ENCODE measurements at regions not wholly inside any gene's neighbourhood (a gene's known extent, or its start where the extent isn't known, plus 50 kb on each side); places are given as distances from the start of the nearest gene placed in this dataset.
"Not testable (repeated sequence)": the region's sequence is repeated elsewhere in the genome, so short reads cannot be mapped to it uniquely, and the experiment has no call there.

DNA sequence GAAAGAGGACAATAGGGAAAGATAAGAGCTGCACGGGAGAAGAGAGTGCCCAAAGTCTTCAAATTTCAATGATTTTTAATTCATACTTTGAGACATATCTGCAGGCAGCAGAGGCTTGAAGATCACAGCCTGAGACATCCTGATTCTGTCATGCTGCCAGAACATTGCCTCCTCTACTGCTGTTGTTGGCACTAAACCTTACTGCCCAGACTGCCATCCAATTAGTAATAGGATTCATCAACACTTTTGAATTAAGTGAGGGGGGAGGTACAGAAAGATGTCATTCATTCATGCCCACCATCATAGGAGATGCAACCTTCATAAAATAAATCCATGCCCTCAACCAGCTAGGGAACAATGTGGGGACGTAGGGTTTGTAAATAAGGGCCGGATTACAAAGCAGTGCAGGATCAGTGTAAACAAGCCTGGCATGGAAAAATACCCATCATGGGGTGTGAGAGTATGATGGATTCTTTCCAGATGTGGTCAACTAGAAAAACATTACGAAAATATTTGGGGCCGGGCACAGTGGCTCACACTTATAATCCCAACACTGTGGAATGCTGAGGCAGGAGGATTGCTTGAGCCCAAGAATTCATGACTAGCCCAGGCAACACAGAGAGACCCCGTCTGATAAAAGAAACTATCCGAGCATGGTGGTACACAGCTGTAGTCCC lies 122.1 kb upstream of the DAPK1 start:
- H3K36me3 ChIP-seq (ENCODE audit: insufficient read depth, low read length) = no peaks in the 10 kb centered on the region
- H3K27me3 ChIP-seq (ENCODE audit: insufficient read depth, low read length) = peaks cover 2% of the 10 kb centered on the region
- no peak overlapping the region for H2AFZ ChIP-seq (ENCODE audit: low read depth, low read length)
- H3K4me1 ChIP-seq (ENCODE audit: insufficient read depth, low read length) = no peaks in the 10 kb centered on the region
- no peak overlapping the region for H3K4me3 ChIP-seq (ENCODE audit: low read length)
- no peaks in the 10 kb centered on the region for H3K9me3 ChIP-seq (ENCODE audit: low read length)

GRCh38 chr9:87378676-87379075 lies 119.0 kb upstream of the DAPK1 start:
- no peaks in the 10 kb centered on the region for H3K9me3 ChIP-seq (ENCODE audit: low read length)
- H3K4me1 ChIP-seq (ENCODE audit: insufficient read depth, low read length) = no peaks in the 10 kb centered on the region
- no peaks in the 10 kb centered on the region for H3K36me3 ChIP-seq (ENCODE audit: insufficient read depth, low read length)
- peaks cover 2% of the 10 kb centered on the region for H3K27me3 ChIP-seq (ENCODE audit: insufficient read depth, low read length)
- no peak overlapping the region for H2AFZ ChIP-seq (ENCODE audit: low read depth, low read length)
- H3K4me3 ChIP-seq (ENCODE audit: low read length) = no peak overlapping the region

- Histone ChIP-seq H3K9me3 (ENCODE audit: low read length) (no peaks in the 10 kb centered on the region), H3K27me3 (ENCODE audit: insufficient read depth, low read length) (peaks cover 2% of the 10 kb centered on the region), H3K4me1 (ENCODE audit: insufficient read depth, low read length) (no peaks in the 10 kb centered on the region), H2AFZ (ENCODE audit: low read depth, low read length) (no peak overlapping the region), H3K4me3 (ENCODE audit: low read length) (no peak overlapping the region), H3K36me3 (ENCODE audit: insufficient read depth, low read length) (no peaks in the 10 kb centered on the region)
Observed at GRCh38 chr9:87379300-87379699, 118.4 kb upstream of the DAPK1 start.

DNA sequence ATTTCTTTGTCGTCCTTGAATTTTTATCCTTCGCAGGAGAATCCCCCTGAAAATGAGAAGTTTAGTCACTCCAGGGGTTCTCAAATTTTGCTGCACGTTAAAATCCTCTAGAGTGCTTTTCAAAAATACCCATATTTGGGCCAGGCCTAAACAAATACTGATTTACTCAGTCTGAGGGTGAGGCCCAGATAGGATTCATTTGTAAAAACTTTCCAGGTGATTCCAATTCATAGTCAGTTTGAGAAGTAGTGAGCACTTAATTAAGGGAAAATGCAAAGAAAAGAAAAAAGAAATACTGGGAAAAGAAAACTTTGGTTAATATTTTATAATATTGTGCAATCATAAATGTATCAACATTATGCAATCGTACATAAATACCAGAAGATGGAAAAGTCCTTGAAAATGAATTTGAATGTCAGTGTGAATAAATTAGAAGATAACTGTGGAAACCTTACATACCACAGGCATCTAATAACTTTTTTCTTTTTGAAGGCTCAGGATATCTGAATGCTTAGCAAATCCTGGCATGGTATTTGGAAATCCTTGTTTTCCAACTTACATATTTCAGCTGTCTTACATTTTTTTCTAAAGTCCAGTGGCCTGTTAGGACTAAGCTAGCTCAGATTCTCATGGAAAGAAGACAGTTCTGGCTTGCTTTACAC lies 116.5 kb upstream of the DAPK1 start:
- H3K4me3 ChIP-seq (ENCODE audit: low read length) = no peak overlapping the region
- no peak overlapping the region for H2AFZ ChIP-seq (ENCODE audit: low read depth, low read length)
- no peaks in the 10 kb centered on the region for H3K36me3 ChIP-seq (ENCODE audit: insufficient read depth, low read length)

DNA sequence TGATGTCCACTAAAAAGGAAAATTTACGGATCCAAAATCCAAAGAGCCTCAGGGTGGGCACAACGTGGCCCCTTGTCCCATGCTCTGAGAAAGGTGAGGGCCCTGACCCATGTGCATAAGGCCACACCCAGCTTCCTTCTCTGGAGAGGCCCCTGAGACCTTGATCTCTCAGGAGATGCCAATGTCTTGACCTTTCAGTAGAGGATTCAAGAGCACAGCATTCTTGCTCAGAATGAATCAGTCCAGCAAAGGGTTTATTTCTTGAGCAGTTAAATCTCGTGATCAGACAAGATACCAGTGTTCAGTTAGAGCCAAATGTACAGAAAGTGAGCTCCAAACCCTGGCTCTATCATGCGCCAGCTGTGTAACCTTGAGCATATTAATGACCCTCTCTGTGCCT lies 115.9 kb upstream of the DAPK1 start:
- peaks cover 2% of the 10 kb centered on the region for H3K27me3 ChIP-seq (ENCODE audit: insufficient read depth, low read length)
- no peaks in the 10 kb centered on the region for H3K36me3 ChIP-seq (ENCODE audit: insufficient read depth, low read length)

More for the DNA sequence above, 116.5 kb upstream of the DAPK1 start:
- Histone ChIP-seq H3K27me3 (ENCODE audit: insufficient read depth, low read length) (peaks cover 2% of the 10 kb centered on the region), H3K9me3 (ENCODE audit: low read length) (no peaks in the 10 kb centered on the region), H3K4me1 (ENCODE audit: insufficient read depth, low read length) (no peaks in the 10 kb centered on the region)

DNA sequence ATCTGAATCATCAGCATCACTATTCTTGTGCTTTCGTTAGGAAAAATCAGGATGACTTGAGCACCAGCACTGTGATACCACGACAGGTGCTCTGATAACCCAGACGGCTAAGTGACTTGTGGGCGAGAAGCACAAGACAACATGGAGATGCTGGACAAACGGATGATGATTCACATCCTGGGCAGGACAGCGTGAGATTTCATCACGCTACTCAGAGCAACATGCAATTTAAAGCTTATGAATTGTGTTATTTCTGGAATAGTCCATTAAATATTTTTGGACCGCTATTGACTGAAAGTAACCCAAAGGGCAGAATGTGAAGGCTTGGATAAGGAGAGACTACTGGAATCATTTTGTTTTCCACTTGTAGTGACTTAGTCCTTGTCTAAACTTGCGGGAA lies 114.8 kb upstream of the DAPK1 start:
- H3K4me3 ChIP-seq (ENCODE audit: low read length) = no peak overlapping the region
- no peaks in the 10 kb centered on the region for H3K36me3 ChIP-seq (ENCODE audit: insufficient read depth, low read length)
- no peaks in the 10 kb centered on the region for H3K27me3 ChIP-seq (ENCODE audit: insufficient read depth, low read length)
- H3K4me1 ChIP-seq (ENCODE audit: insufficient read depth, low read length) = no peaks in the 10 kb centered on the region
- H3K9me3 ChIP-seq (ENCODE audit: low read length) = no peaks in the 10 kb centered on the region
- no peak overlapping the region for H2AFZ ChIP-seq (ENCODE audit: low read depth, low read length)

More for the DNA sequence above, 115.9 kb upstream of the DAPK1 start:
- Histone ChIP-seq H3K4me1 (ENCODE audit: insufficient read depth, low read length) (no peaks in the 10 kb centered on the region), H3K9me3 (ENCODE audit: low read length) (no peaks in the 10 kb centered on the region), H2AFZ (ENCODE audit: low read depth, low read length) (no peak overlapping the region), H3K4me3 (ENCODE audit: low read length) (no peak overlapping the region)

DNA sequence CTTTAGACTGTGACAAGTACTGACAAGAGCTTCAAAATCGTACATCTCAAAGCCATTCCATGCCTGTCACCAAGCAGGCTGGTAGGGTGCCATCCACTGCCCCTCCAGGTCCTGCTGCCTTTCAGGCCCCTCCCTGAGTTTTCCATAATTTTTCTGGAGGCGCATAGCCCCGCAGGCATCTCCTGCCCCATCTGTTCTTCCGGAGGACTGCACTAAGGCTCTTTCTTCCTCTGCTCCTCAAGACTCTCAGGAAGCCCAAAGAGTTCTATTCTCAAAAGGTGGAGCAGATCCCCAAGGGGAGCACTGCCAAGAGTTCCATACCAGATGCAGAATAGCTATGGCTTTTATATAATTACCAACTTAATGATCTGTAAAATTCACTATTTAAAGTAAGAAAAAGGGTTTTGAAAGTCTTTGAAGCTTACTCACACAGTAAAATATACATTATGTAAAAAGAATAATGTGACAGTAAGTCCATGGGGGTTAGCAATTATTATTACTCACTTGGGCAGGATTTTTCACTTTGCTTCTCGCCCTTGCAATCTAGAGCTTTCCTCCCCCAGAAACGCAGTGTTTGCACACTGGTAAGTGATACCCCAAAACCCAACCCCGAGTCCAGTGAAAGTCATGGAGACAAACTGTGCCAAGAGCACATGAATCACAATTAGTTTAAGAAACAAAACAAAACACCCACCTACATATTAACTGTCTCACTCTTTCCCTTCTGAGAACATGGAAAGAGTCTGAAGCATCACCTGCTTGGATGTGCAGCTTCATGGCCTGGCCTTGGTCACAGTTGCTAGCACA lies 114.1 kb upstream of the DAPK1 start:
- Histone ChIP-seq H3K4me1 (ENCODE audit: insufficient read depth, low read length) (no peaks in the 10 kb centered on the region), H3K4me3 (ENCODE audit: low read length) (no peak overlapping the region)

DNA sequence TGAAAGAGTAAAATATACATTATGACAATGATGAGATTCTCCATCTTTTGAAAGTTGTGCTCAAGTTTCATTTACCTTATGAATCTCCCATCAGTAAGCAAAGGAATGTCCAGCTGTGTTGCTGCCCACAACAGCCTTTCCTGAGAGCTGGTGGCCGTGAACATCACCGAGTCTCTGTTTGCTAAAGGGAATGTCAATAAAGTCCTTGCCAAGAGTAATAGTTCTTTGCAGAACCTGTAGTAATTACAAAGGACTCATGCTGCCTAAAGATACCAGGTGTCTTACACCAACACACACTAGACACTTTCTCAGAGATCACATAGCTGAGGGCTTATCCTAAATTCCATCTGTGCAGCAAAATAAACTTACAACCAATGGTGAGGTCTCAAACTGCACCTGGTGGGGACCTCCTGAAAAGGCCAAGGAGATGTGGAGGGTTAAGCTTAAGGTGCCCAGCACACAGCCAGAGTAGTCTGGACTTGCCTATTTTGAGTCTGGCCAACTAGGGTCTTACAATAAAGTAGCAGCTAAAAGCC lies 111.1 kb upstream of the DAPK1 start:
- Histone ChIP-seq H2AFZ (ENCODE audit: low read depth, low read length) (no peak overlapping the region), H3K4me1 (ENCODE audit: insufficient read depth, low read length) (no peaks in the 10 kb centered on the region)

More for the DNA sequence above, 114.1 kb upstream of the DAPK1 start:
- Histone ChIP-seq H3K36me3 (ENCODE audit: insufficient read depth, low read length) (no peaks in the 10 kb centered on the region), H3K9me3 (ENCODE audit: low read length) (no peaks in the 10 kb centered on the region), H3K27me3 (ENCODE audit: insufficient read depth, low read length) (no peaks in the 10 kb centered on the region), H2AFZ (ENCODE audit: low read depth, low read length) (no peak overlapping the region)

DNA sequence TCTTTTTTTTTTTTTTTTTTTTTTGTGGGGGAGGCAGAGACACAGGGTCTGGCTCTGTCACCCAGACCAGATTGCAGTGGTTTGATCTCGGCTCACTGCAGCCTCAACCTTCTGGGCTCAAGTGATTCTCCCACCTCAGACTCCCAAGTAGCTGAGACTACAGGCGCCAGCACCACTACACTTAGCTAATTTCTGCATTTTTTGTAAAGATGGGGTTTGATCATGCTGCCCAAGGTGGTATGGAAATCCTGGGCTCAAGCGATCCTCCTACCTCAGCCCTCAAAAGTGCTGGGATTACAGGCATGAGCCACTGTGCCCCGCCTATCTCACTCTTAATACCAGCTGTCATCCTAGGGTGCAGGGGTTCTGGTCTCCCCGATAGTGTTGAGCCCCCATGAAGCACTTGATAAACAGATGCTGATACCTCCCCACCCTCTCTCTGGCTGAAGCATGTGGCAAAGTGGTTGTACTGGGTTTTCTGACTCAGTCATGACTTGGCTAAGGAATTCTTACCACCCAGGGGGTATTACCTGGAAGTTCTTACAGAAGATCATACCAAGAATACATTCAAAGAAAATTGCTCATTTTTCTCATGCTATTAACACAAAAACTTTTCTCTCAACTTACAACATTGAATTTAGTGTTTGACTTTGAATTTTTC lies 110.2 kb upstream of the DAPK1 start:
- H3K36me3 ChIP-seq (ENCODE audit: insufficient read depth, low read length) = no peaks in the 10 kb centered on the region
- no peaks in the 10 kb centered on the region for H3K27me3 ChIP-seq (ENCODE audit: insufficient read depth, low read length)
- no peaks in the 10 kb centered on the region for H3K9me3 ChIP-seq (ENCODE audit: low read length)
- H3K4me3 ChIP-seq (ENCODE audit: low read length) = no peak overlapping the region
- H2AFZ ChIP-seq (ENCODE audit: low read depth, low read length) = no peak overlapping the region
- H3K4me1 ChIP-seq (ENCODE audit: insufficient read depth, low read length) = no peaks in the 10 kb centered on the region

More for the DNA sequence above, 111.1 kb upstream of the DAPK1 start:
- Histone ChIP-seq H3K27me3 (ENCODE audit: insufficient read depth, low read length) (no peaks in the 10 kb centered on the region), H3K4me3 (ENCODE audit: low read length) (no peak overlapping the region), H3K9me3 (ENCODE audit: low read length) (no peaks in the 10 kb centered on the region), H3K36me3 (ENCODE audit: insufficient read depth, low read length) (no peaks in the 10 kb centered on the region)

DNA sequence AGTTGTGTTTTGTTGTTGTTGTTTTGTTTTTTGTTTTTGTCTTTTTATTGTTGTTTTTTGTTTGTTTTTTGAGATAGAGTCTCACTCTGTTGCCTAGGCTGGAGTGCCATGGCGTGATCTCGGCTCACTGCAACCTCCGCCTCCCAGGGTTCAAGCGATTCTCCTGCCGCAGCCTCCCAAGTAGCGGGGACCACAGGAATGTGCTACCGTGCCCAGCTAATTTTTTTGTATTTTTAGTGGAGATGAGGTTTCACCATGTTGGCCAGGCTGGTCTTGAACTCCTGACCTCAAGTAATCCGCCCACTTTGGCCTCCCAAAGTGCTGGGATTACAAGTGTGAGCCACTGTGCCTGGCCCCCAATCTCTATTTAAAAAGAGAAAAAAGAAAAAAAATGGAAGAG lies 109.0 kb upstream of the DAPK1 start:
- H3K27me3 ChIP-seq (ENCODE audit: insufficient read depth, low read length); H3K9me3 ChIP-seq (ENCODE audit: low read length); H3K36me3 ChIP-seq (ENCODE audit: insufficient read depth, low read length); H3K4me3 ChIP-seq (ENCODE audit: low read length); H3K4me1 ChIP-seq (ENCODE audit: insufficient read depth, low read length); H2AFZ ChIP-seq (ENCODE audit: low read depth, low read length): not testable (repeated sequence)

DNA sequence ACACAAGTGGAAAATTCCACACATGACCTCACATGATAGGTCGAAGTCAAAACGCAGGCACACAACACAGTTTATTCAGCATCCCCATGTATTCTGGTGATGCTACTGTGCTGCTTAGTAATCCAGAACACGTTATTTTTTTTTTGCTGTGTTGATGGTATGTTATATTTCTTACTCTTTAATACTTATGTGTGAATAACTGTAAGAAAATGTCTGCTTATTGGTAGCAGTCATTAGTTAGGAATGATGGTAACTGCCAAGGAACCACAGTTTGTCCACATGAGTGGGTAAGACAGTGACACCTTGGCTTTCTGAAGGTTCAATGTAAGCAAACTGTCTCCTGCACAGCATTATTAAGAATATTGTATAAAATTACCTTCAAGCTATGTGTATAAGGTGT lies 107.7 kb upstream of the DAPK1 start:
- Histone ChIP-seq H3K4me3 (ENCODE audit: low read length) (no peak overlapping the region), H3K36me3 (ENCODE audit: insufficient read depth, low read length) (no peaks in the 10 kb centered on the region), H2AFZ (ENCODE audit: low read depth, low read length) (no peak overlapping the region), H3K27me3 (ENCODE audit: insufficient read depth, low read length) (no peaks in the 10 kb centered on the region), H3K4me1 (ENCODE audit: insufficient read depth, low read length) (no peaks in the 10 kb centered on the region), H3K9me3 (ENCODE audit: low read length) (no peaks in the 10 kb centered on the region)

- Histone ChIP-seq H2AFZ (ENCODE audit: low read depth, low read length) (no peak overlapping the region), H3K27me3 (ENCODE audit: insufficient read depth, low read length) (no peaks in the 10 kb centered on the region), H3K4me3 (ENCODE audit: low read length) (no peak overlapping the region), H3K9me3 (ENCODE audit: low read length) (no peaks in the 10 kb centered on the region), H3K4me1 (ENCODE audit: insufficient read depth, low read length) (no peaks in the 10 kb centered on the region), H3K36me3 (ENCODE audit: insufficient read depth, low read length) (no peaks in the 10 kb centered on the region)
Observed at GRCh38 chr9:87390361-87390760, 107.3 kb upstream of the DAPK1 start.

DNA sequence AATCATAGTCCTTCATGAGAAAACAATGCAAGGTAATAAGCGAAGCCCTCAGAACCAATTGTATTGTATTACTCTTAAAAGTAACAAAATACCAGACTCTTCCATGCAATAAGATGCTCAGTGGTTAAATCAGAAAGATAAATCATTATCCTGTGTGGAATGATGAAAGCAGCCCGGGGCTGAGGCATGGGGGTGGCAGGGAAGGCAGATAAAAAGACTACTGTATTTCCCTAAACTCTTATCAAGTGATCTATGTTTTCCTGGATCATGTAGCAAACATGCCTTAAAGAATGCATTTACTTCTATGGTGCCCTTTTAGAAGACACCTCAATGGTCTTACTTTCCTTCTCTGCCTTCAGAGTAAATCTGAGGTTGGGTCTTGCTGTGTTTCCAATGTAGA lies 105.6 kb upstream of the DAPK1 start:
- H3K9me3 ChIP-seq (ENCODE audit: low read length) = no peaks in the 10 kb centered on the region
- H3K36me3 ChIP-seq (ENCODE audit: insufficient read depth, low read length) = no peaks in the 10 kb centered on the region
- no peaks in the 10 kb centered on the region for H3K27me3 ChIP-seq (ENCODE audit: insufficient read depth, low read length)
- no peak overlapping the region for H3K4me3 ChIP-seq (ENCODE audit: low read length)
- H3K4me1 ChIP-seq (ENCODE audit: insufficient read depth, low read length) = no peaks in the 10 kb centered on the region
- no peak overlapping the region for H2AFZ ChIP-seq (ENCODE audit: low read depth, low read length)

Data from neuron (in vitro differentiated cells).